Hematopoietic multipotent progenitor cell treated with erythropoietin and hydrocortisone succinate and interleukin-3 and kit ligand, for 17 days (in vitro differentiated cells): ENCODE measurements at regions not wholly inside any gene's neighbourhood (a gene's known extent, or its start where the extent isn't known, plus 50 kb on each side); places are given as distances from the start of the nearest gene placed in this dataset.
A peak's percentile ranks its signal among the peaks of the same experiment; 100 is the strongest.
"Not testable (repeated sequence)": the region's sequence is repeated elsewhere in the genome, so short reads cannot be mapped to it uniquely, and the experiment has no call there.

ENCODE experiments used
- DNase-seq: peaks from one replicate; pipeline ENCODE4 v3.0.0-alpha.2; 2015; ENCODE audit warnings: low spot score

GRCh38 chr10:28354511-28354910, 51.6 kb upstream of the MPP7 start:
- DNase-seq = no peak

- DNase-seq = no peak
Measured at GRCh38 chr10:28355376-28355775, 52.5 kb upstream of the MPP7 start.

GRCh38 chr10:28359334-28359733, 56.5 kb upstream of the MPP7 start:
- DNase-seq = no peak

GRCh38 chr10:28360175-28360574, 57.3 kb upstream of the MPP7 start:
- no peak for DNase-seq

GRCh38 chr10:28363376-28363775, 60.5 kb upstream of the MPP7 start:
- no peak for DNase-seq

GRCh38 chr10:28365840-28366239, 63.0 kb upstream of the MPP7 start:
- no peak for DNase-seq

- no peak for DNase-seq
Measured at GRCh38 chr10:28366994-28367393, 64.1 kb upstream of the MPP7 start.

GRCh38 chr10:28367413-28367812, 64.5 kb upstream of the MPP7 start:
- DNase-seq = no peak

- no peak for DNase-seq
Measured at GRCh38 chr10:28367929-28368484, 65.1 kb upstream of the MPP7 start.

GRCh38 chr10:28370107-28370835, 67.4 kb upstream of the MPP7 start:
- no peak for DNase-seq

GRCh38 chr10:28371638-28372037, 68.8 kb upstream of the MPP7 start:
- not testable (repeated sequence) for DNase-seq

- no peak for DNase-seq
Measured at GRCh38 chr10:28374036-28374435, 71.2 kb upstream of the MPP7 start.

- DNase-seq = no peak
Measured at GRCh38 chr10:28375399-28376354, 72.8 kb upstream of the MPP7 start.

GRCh38 chr10:28378986-28379585, 76.2 kb upstream of the MPP7 start:
- no peak for DNase-seq

GRCh38 chr10:28381466-28381865, 78.6 kb upstream of the MPP7 start:
- no peak for DNase-seq

- peak; percentile 64 for DNase-seq
Measured at GRCh38 chr10:28381903-28382347, 79.1 kb upstream of the MPP7 start.

GRCh38 chr10:28382525-28383269, 79.8 kb upstream of the MPP7 start:
- no peak for DNase-seq

- DNase-seq = no peak
Measured at GRCh38 chr10:28384557-28384956, 81.7 kb upstream of the MPP7 start.

- DNase-seq = no peak
Measured at GRCh38 chr10:28385748-28386502, 83.1 kb upstream of the MPP7 start.

- no peak for DNase-seq
Measured at GRCh38 chr10:28386503-28386868, 83.6 kb upstream of the MPP7 start.

- DNase-seq = no peak
Measured at GRCh38 chr10:28387140-28387539, 84.3 kb upstream of the MPP7 start.
